Endothelial cell of umbilical vein (primary cell): ENCODE measurements at regions not wholly inside any gene's neighbourhood (a gene's known extent, or its start where the extent isn't known, plus 50 kb on each side); places are given as distances from the start of the nearest gene placed in this dataset.

Experiments used
- BruUV-seq: library from RNA; stranded (reverse); fragments of 400-500 nt; replicated peaks from 2 replicates; lab custom pipeline; 2021; lab: Mats Ljungman, UMichigan
- CTCF ChIA-PET: fragments of 300-600, 350-600 bp; sonication (Branson Sonifier 250); formaldehyde crosslinking; loops from one replicate; lab custom pipeline; 2021; ENCODE audit warnings: antibody characterized with exemption, inconsistent platforms; lab: Charles Lee
- POLR2A ChIA-PET: fragments of 300-600, 350-600 bp; sonication (Branson Sonifier 250); formaldehyde crosslinking; loops from one replicate; lab custom pipeline; 2021; ENCODE audit warnings: antibody characterized with exemption, inconsistent platforms; lab: Charles Lee
- DNase-seq: peaks from one replicate; pipeline ENCODE4 v3.0.0-alpha.2; 2011; ENCODE audit warnings: low read depth, low spot score
- FAIRE-seq: peaks from 2 replicates; lab custom pipeline; 2011; peaks lifted over from hg19 to GRCh38; lab: Jason Lieb, UNC
- H2AFZ ChIP-seq: 2 replicates; pipeline ENCODE4 v1.6.0; 2012; ENCODE audit warnings: low read depth, low read length, control low read depth, inconsistent platforms
- H3K27ac ChIP-seq: 2 replicates; pipeline ENCODE4 v1.5.1; 2011; ENCODE audit warnings: low read depth, mild to moderate bottlenecking, control low read depth, low read length, moderate library complexity; ENCODE audit not compliant: insufficient read depth
- H3K27me3 ChIP-seq, 2 experiments: 2 replicates each; pipeline versions ENCODE4 v1.6.0 to v1.6.1; 2011; ENCODE audit warnings: low read length in 2 of 2, mixed read lengths in 1 of 2; ENCODE audit not compliant: control insufficient read depth in 2 of 2, insufficient read depth in 2 of 2
- H3K36me3 ChIP-seq, 2 experiments: 2 replicates in 1 of 2; 3 replicates in 1 of 2; pipeline ENCODE4 v1.5.1; 2011; ENCODE audit warnings: low read length in 2 of 2, mild to moderate bottlenecking in 1 of 2, moderate library complexity in 1 of 2; ENCODE audit not compliant: control insufficient read depth in 2 of 2, insufficient read depth in 2 of 2; ENCODE audit errors: extremely low read depth in 1 of 2
- H3K4me1 ChIP-seq: 3 replicates; pipeline ENCODE4 v1.5.1; 2011; ENCODE audit warnings: mild to moderate bottlenecking, low read length; ENCODE audit not compliant: control insufficient read depth, insufficient read depth; ENCODE audit errors: extremely low read depth
- H3K4me2 ChIP-seq: 2 replicates; pipeline ENCODE4 v1.6.1; 2011; ENCODE audit warnings: low read length, control low read depth, mixed read lengths; ENCODE audit not compliant: insufficient read depth
- H3K4me3 ChIP-seq, 3 experiments: fragments of 200-600 bp in 1 of 3; sonication (generic), shearing (Covaris generic) in 1 of 3; replicated peaks in 1 of 3; 2 replicates each; pipeline ENCODE4 v1.5.1; 2011 to 2016; ENCODE audit warnings: control low read depth in 3 of 3, low read length in 3 of 3, mild to moderate bottlenecking in 2 of 3, inconsistent platforms in 1 of 3, low read depth in 1 of 3, moderate library complexity in 1 of 3; ENCODE audit not compliant: insufficient read depth in 1 of 3
- H3K79me2 ChIP-seq: 2 replicates; pipeline ENCODE4 v1.6.0; 2012; ENCODE audit warnings: low read length, inconsistent platforms; ENCODE audit not compliant: control insufficient read depth, insufficient read depth
- H3K9ac ChIP-seq: replicated peaks from 2 replicates; pipeline ENCODE3; 2011; ENCODE audit warnings: low read length, control low read depth; ENCODE audit not compliant: insufficient read depth; ENCODE audit errors: extremely low read depth
- H3K9me1 ChIP-seq: replicated peaks from 3 replicates; pipeline ENCODE4 v1.6.0; 2011; ENCODE audit warnings: mild to moderate bottlenecking, low read length; ENCODE audit not compliant: control insufficient read depth, insufficient read depth; ENCODE audit errors: extremely low read depth
- H3K9me3 ChIP-seq: replicated peaks from 2 replicates; pipeline ENCODE4 v1.5.1; 2012; ENCODE audit warnings: low read length, inconsistent platforms; ENCODE audit not compliant: control insufficient read depth, insufficient read depth
- H4K20me1 ChIP-seq: replicated peaks from 2 replicates; pipeline ENCODE3; 2011; ENCODE audit warnings: mild to moderate bottlenecking, low read length; ENCODE audit not compliant: control insufficient read depth, insufficient read depth; ENCODE audit errors: extremely low read depth
- EZH2 ChIP-seq: IDR thresholded peaks from 2 replicates; pipeline ENCODE4 v1.6.1; 2012; ENCODE audit warnings: borderline replicate concordance, low read depth, mild to moderate bottlenecking, moderate library complexity, low read length, inconsistent platforms; ENCODE audit not compliant: severe bottlenecking
- FOS ChIP-seq: IDR thresholded peaks from 2 replicates; pipeline ENCODE4 v1.6.1; 2011; ENCODE audit warnings: mild to moderate bottlenecking, low read length, moderate library complexity, borderline replicate concordance; ENCODE audit not compliant: insufficient read depth
- GATA2 ChIP-seq: IDR thresholded peaks from 2 replicates; pipeline ENCODE4 v1.7.0; 2011; ENCODE audit warnings: low read depth, mild to moderate bottlenecking, moderate library complexity, mixed read lengths, low read length; ENCODE audit not compliant: insufficient read length, insufficient read depth
- JUN ChIP-seq: IDR thresholded peaks from 2 replicates; pipeline ENCODE4 v1.6.1; 2011; ENCODE audit warnings: borderline replicate concordance, low read depth; ENCODE audit not compliant: insufficient read length, insufficient read depth
- MYC ChIP-seq: IDR thresholded peaks from one replicate; pipeline ENCODE4 v1.6.1; 2011; ENCODE audit warnings: mild to moderate bottlenecking, low read depth, low read length
- POLR2A ChIP-seq: IDR thresholded peaks from 2 replicates; pipeline ENCODE4 v1.6.1; 2012; ENCODE audit warnings: low read depth, mild to moderate bottlenecking, control low read depth, low read length
- POLR2AphosphoS5 ChIP-seq: IDR thresholded peaks from 2 replicates; pipeline ENCODE4 v1.6.1; 2012; ENCODE audit warnings: low read depth, mild to moderate bottlenecking, control low read depth, low read length, moderate library complexity; ENCODE audit not compliant: insufficient read depth
- dilution Hi-C: fragments of 300-500 bp; cut with MboI; formaldehyde crosslinking; loops from one replicate; pipeline ENCODE4 v1.15.0; 2019; ENCODE audit warnings: low sequenced_read_pairs; ENCODE audit not compliant: extremely low pct_ligation_motif_present
- intact Hi-C: fragments of 100-400 bp; cut with micrococcal nuclease; formaldehyde crosslinking; loops from one replicate; pipeline ENCODE4 v1.10.0; 2022
- TF ChIP-seq, protein P1 (sequence below), 2 donors: IDR thresholded peaks; 1 replicate in 1 of 2; 2 replicates in 1 of 2; pipeline ENCODE4 v1.5.1; 2011; ENCODE audit warnings: low read length in 2 of 2, mild to moderate bottlenecking in 2 of 2, moderate library complexity in 2 of 2, control low read depth in 1 of 2, inconsistent platforms in 1 of 2, low read depth in 1 of 2; ENCODE audit not compliant: insufficient read depth in 1 of 2; ENCODE audit errors: extremely low read depth in 1 of 2
- TF ChIP-seq, protein P2 (sequence below): IDR thresholded peaks from 2 replicates; pipeline ENCODE4 v1.6.1; 2011; ENCODE audit not compliant: insufficient read depth, insufficient read length

DNA sequence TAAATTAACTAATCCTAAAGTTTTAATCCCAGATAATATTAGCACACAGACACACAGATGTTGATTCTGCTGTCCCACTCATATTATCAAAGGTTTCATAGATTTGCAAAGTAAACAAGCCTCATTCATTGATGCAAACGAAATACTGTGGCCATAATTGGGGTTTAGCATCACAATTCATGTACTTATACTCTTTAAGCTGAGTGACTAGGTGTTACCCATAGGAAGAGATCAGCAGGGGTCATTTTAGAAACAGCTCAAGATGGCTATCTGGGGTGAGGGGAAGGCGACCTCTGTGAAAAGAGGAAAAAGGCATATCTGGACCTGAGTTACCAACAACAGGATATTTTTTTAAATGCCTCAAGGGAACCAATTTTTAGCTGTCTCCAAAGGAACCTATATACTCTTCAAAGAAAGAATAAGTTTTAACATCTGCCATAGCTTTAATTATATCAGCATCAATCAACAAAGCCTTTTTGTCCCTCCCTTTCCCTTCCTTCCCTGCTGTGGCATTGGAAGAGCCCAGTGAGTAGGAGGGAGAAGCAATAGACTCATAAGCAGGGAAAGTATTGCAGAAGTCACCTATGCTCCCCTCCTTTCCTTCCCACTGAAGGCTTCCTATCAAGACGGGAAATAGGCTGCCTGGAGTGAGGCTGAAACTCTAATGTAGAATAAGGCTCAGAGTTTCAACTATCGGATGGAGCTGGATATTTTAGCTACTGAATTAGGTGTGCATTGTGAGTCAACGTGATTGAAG, 553.4 kb downstream of the ZIC1 start:
- Histone ChIP-seq H3K9me3 (no peaks in the 10 kb centered on the region), H3K27me3 (no peaks in the 10 kb centered on the region), H3K9ac (no peak overlapping the region), H3K79me2 (no peaks in the 10 kb centered on the region), H3K27ac (no peak overlapping the region), H3K4me2 (no peak overlapping the region), H3K4me3 (no peak overlapping the region), H4K20me1 (no peaks in the 10 kb centered on the region), H3K36me3 (no peaks in the 10 kb centered on the region), H2AFZ (peak overlapping the region; percentile 6), H3K4me1 (no peaks in the 10 kb centered on the region), H3K9me1 (no peaks in the 10 kb centered on the region)
- TF ChIP-seq GATA2 (no peak), POLR2A (no peak), FOS (no peak), JUN (no peak), EZH2 (no peak), MYC (no peak), POLR2AphosphoS5 (no peak)
- TF ChIP-seq, protein P1, sequence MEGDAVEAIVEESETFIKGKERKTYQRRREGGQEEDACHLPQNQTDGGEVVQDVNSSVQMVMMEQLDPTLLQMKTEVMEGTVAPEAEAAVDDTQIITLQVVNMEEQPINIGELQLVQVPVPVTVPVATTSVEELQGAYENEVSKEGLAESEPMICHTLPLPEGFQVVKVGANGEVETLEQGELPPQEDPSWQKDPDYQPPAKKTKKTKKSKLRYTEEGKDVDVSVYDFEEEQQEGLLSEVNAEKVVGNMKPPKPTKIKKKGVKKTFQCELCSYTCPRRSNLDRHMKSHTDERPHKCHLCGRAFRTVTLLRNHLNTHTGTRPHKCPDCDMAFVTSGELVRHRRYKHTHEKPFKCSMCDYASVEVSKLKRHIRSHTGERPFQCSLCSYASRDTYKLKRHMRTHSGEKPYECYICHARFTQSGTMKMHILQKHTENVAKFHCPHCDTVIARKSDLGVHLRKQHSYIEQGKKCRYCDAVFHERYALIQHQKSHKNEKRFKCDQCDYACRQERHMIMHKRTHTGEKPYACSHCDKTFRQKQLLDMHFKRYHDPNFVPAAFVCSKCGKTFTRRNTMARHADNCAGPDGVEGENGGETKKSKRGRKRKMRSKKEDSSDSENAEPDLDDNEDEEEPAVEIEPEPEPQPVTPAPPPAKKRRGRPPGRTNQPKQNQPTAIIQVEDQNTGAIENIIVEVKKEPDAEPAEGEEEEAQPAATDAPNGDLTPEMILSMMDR (IDR thresholded peaks at IDR 0.05; ENCODE audit: extremely low read depth in 1 of 2, insufficient read depth in 1 of 2, low read depth in 1 of 2, low read length in 2 of 2) = no peak
- TF ChIP-seq, protein P2, sequence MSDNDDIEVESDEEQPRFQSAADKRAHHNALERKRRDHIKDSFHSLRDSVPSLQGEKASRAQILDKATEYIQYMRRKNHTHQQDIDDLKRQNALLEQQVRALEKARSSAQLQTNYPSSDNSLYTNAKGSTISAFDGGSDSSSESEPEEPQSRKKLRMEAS = no peak
- intact Hi-C loops (no loop called here), dilution Hi-C loops (no loop called here)
- CTCF ChIA-PET = interaction anchor here (1.1 to 1.8 kb wide), 3 partner anchors 16 to 346 kb away, joined by 3 to 6 read pairs (median 5); no protein-coding TSS in a partner anchor
- no TSS peak for BruUV-seq
- DNase-seq (no peak), FAIRE-seq (no peak)
- POLR2A ChIA-PET = no interaction called here
